ENCODE measurements at regions not wholly inside any gene's neighbourhood (a gene's known extent, or its start where the extent isn't known, plus 50 kb on each side); places are given as distances from the start of the nearest gene placed in this dataset.

GRCh38 chr5:145598983-145599382 is 236.2 kb downstream of the PRELID2 start:
- in situ Hi-C loops (cut with HindIII; ENCODE audit: low pct_ligation_motif_present, low sequenced_read_pairs) = no loop called here
- no peak overlapping the region for H3K4me3 ChIP-seq (ENCODE audit: low read depth, low read length)

GRCh38 chr5:145598184-145598583 is 237.0 kb downstream of the PRELID2 start:
- no peaks in the 10 kb centered on the region for H3K27me3 ChIP-seq (replicated peaks)
- H3K4me3 ChIP-seq (ENCODE audit: low read depth, low read length) = no peak overlapping the region
- H3K27ac ChIP-seq = no peak overlapping the region
- TF ChIP-seq CTCF (IDR thresholded peaks at IDR 0.05; ENCODE audit: low read depth, low read length, missing control alignments) = no peak
- in situ Hi-C loops (cut with HindIII; ENCODE audit: low pct_ligation_motif_present, low sequenced_read_pairs) = no loop called here
- no peak for DNase-seq
- H3K36me3 ChIP-seq (replicated peaks) = no peaks in the 10 kb centered on the region

More at GRCh38 chr5:145598983-145599382, 236.2 kb downstream of the PRELID2 start:
- Histone ChIP-seq H3K27me3 (replicated peaks) (no peaks in the 10 kb centered on the region), H3K36me3 (replicated peaks) (no peaks in the 10 kb centered on the region), H3K27ac (no peak overlapping the region)
- no peak for TF ChIP-seq CTCF (IDR thresholded peaks at IDR 0.05; ENCODE audit: low read depth, low read length, missing control alignments)
- DNase-seq = no peak

DNA sequence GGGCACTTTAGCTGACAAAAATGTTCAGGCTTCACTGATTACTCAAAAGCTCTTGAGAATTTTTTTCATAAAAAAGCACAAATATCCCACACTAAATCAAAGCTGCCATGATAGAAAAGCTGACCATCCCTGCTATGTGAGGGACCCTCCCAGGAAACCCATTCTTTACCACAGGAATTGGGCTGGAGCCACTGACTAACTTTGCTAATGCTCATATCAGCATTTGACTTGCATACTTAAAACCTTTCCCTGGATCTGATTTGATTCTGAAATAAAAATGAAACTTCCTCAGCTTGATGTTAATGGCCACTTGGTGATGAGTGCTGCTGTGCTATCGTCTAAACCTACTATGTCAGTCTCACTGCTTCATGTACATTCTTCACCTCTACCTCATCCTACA is 243.6 kb downstream of the PRELID2 start:
- Histone ChIP-seq H3K36me3 (replicated peaks) (no peaks in the 10 kb centered on the region), H3K4me3 (ENCODE audit: low read depth, low read length) (no peak overlapping the region), H3K27me3 (replicated peaks) (no peaks in the 10 kb centered on the region), H3K27ac (no peak overlapping the region)
- TF ChIP-seq CTCF (IDR thresholded peaks at IDR 0.05; ENCODE audit: low read depth, low read length, missing control alignments) = no peak
- DNase-seq = no peak
- in situ Hi-C loops (cut with HindIII; ENCODE audit: low pct_ligation_motif_present, low sequenced_read_pairs) = no loop called here

DNA sequence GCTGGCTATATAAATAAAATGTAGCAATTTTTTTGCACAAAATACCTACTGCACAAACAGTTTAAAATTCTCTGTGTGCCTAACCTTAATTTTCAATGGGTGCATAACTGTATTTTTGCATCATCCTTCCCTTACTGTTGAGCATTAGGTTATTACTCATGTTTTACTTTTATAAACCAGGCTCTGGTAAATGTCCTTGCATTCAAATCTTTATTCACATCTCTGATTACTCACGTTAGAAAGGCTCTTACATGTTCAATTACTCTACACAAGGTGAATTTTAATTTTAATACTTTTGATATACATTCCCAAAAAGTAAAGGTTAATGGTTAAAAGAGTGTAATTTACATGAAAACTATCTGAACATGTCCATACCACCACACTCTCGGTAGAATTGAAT is 246.1 kb downstream of the PRELID2 start:
- no peaks in the 10 kb centered on the region for H3K27me3 ChIP-seq (replicated peaks)
- no peak overlapping the region for H3K4me3 ChIP-seq (ENCODE audit: low read depth, low read length)
- H3K27ac ChIP-seq = no peak overlapping the region
- in situ Hi-C loops (cut with HindIII; ENCODE audit: low pct_ligation_motif_present, low sequenced_read_pairs) = no loop called here
- DNase-seq = no peak
- no peaks in the 10 kb centered on the region for H3K36me3 ChIP-seq (replicated peaks)
- no peak for TF ChIP-seq CTCF (IDR thresholded peaks at IDR 0.05; ENCODE audit: low read depth, low read length, missing control alignments)

DNA sequence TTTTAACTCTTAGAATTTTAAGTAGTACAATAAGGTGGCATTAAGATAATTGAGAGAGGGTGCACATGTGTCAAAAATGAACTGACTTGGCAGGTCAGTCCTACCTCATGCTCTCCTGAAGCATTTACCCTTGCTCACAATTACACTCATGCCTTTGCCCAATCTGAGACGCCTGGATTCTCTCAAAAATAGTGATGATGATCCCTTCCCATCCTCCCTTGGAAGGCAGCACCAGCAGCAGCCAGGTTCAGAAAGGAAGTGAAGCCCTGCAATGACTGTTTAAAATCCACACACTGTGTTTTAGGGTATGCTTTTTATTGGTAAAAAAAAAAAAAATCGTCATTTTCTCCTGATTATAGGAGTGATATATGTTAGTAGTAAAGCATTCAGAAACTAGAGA is 246.6 kb downstream of the PRELID2 start:
- Histone ChIP-seq H3K36me3 (replicated peaks) (no peaks in the 10 kb centered on the region), H3K27me3 (replicated peaks) (no peaks in the 10 kb centered on the region), H3K4me3 (ENCODE audit: low read depth, low read length) (no peak overlapping the region), H3K27ac (no peak overlapping the region)
- TF ChIP-seq CTCF (IDR thresholded peaks at IDR 0.05; ENCODE audit: low read depth, low read length, missing control alignments) = no peak
- no peak for DNase-seq
- in situ Hi-C loops (cut with HindIII; ENCODE audit: low pct_ligation_motif_present, low sequenced_read_pairs) = no loop called here

DNA sequence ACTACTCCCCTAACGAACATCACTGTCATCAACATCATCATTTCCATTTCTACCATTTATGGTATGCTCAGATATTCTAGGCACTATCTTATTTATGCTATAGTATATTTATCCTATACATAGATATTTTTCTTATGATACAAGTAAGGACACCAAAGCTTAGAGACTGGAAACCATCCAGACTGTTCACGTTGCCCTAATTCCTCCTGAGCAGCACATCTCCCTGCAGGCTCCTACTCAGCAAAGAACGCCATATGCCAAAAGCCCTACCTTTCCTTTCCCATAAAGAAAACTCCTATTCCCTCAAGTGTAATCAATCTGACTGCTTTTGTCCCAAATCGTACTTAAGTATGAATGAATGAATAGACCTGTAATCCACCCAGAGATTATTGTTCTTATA is 247.0 kb downstream of the PRELID2 start:
- DNase-seq = no peak
- in situ Hi-C loops (cut with HindIII; ENCODE audit: low pct_ligation_motif_present, low sequenced_read_pairs) = no loop called here
- no peak for TF ChIP-seq CTCF (IDR thresholded peaks at IDR 0.05; ENCODE audit: low read depth, low read length, missing control alignments)

More for the DNA sequence above, 247.0 kb downstream of the PRELID2 start:
- Histone ChIP-seq H3K27me3 (replicated peaks) (no peaks in the 10 kb centered on the region), H3K27ac (no peak overlapping the region), H3K4me3 (ENCODE audit: low read depth, low read length) (no peak overlapping the region), H3K36me3 (replicated peaks) (no peaks in the 10 kb centered on the region)
